Neutrophil (primary cell): ENCODE measurements at regions not wholly inside any gene's neighbourhood (a gene's known extent, or its start where the extent isn't known, plus 50 kb on each side); places are given as distances from the start of the nearest gene placed in this dataset.

Source experiments
- H3K27ac ChIP-seq: fragments of 200-600 bp; sonication (generic); 2 replicates; pipeline ENCODE4 v1.5.1; 2016; ENCODE audit warnings: mild to moderate bottlenecking, moderate library complexity
- H3K27me3 ChIP-seq: fragments of 200-600 bp; sonication (generic); 2 replicates; pipeline ENCODE4 v1.6.0; 2016; ENCODE audit warnings: mild to moderate bottlenecking
- H3K36me3 ChIP-seq: fragments of 200-600 bp; sonication (generic); 2 replicates; pipeline ENCODE4 v1.5.1; 2017
- H3K4me1 ChIP-seq, 2 experiments: fragments of 200-600 bp in 1 of 2; sonication (generic) in 1 of 2; 1 replicate in 1 of 2; 2 replicates in 1 of 2; pipeline versions ENCODE4 v1.5.1 to v1.6.1; 2013 to 2016; ENCODE audit warnings: low read depth in 1 of 2, low read length in 1 of 2, mild to moderate bottlenecking in 1 of 2, moderate library complexity in 1 of 2; ENCODE audit not compliant: control insufficient read depth in 1 of 2, insufficient read depth in 1 of 2
- H3K4me3 ChIP-seq, 2 experiments: fragments of 200-600 bp in 1 of 2; sonication (generic) in 1 of 2; 1 replicate in 1 of 2; 2 replicates in 1 of 2; pipeline ENCODE4 v1.5.1; 2013 to 2016; ENCODE audit warnings: low read depth in 1 of 2, low read length in 1 of 2, mild to moderate bottlenecking in 1 of 2, moderate library complexity in 1 of 2
- H3K9me3 ChIP-seq: fragments of 200-600 bp; sonication (generic); 2 replicates; pipeline ENCODE4 v1.5.1; 2016
- TF ChIP-seq, protein P1 (sequence below): fragments of 200-600 bp; sonication (generic); IDR thresholded peaks from 2 replicates; pipeline ENCODE4 v1.5.1; 2016; ENCODE audit warnings: antibody characterized with exemption

DNA sequence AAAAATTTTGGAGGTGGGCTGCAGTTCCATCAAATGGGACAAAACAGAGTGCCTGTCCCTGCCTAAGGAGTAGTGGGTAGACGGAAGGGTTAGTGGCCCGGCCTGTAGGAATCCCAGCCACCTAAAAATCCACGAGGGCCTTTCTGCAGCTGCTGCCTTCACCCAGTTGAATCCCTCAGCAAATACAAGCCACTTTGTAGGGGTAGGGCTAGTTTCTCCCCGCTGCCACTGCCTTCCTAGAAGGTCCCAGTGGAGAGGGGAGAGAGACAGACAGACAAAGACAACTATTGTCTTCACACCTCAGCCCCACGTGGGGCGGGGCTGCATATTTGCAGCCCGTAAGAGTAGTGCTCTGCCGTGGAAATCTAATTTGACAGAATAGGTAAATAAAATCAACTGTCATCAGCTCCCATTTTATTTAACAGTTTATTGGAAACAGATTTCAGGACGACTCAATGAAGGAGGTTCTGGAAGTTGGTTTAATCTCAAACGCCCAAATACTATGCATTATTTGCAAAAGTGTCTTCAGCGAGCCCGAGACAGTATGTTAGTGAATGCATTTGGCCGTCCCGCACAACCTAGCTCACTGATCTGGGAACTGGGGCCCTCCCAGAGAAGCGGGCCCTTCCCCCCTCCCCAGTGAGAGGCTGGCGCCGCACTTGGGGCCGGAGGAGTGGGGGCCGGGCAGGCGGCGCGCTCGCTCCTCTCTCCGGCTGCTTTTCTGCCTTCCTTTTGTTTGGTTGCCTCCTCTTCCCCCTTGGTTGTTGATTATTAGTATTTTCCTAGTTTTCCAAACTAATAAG, 67.6 kb upstream of the TBCA start:
- TF ChIP-seq, protein P1, sequence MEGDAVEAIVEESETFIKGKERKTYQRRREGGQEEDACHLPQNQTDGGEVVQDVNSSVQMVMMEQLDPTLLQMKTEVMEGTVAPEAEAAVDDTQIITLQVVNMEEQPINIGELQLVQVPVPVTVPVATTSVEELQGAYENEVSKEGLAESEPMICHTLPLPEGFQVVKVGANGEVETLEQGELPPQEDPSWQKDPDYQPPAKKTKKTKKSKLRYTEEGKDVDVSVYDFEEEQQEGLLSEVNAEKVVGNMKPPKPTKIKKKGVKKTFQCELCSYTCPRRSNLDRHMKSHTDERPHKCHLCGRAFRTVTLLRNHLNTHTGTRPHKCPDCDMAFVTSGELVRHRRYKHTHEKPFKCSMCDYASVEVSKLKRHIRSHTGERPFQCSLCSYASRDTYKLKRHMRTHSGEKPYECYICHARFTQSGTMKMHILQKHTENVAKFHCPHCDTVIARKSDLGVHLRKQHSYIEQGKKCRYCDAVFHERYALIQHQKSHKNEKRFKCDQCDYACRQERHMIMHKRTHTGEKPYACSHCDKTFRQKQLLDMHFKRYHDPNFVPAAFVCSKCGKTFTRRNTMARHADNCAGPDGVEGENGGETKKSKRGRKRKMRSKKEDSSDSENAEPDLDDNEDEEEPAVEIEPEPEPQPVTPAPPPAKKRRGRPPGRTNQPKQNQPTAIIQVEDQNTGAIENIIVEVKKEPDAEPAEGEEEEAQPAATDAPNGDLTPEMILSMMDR = no peak
- Histone ChIP-seq H3K36me3 (no peaks in the 10 kb centered on the region), H3K4me3 (peak overlapping the region; percentile 54 to 65), H3K9me3 (no peaks in the 10 kb centered on the region), H3K4me1 (peaks cover 14 to 17% of the 10 kb centered on the region in 2 experiments), H3K27ac (no peak overlapping the region), H3K27me3 (peaks cover 82% of the 10 kb centered on the region)

DNA sequence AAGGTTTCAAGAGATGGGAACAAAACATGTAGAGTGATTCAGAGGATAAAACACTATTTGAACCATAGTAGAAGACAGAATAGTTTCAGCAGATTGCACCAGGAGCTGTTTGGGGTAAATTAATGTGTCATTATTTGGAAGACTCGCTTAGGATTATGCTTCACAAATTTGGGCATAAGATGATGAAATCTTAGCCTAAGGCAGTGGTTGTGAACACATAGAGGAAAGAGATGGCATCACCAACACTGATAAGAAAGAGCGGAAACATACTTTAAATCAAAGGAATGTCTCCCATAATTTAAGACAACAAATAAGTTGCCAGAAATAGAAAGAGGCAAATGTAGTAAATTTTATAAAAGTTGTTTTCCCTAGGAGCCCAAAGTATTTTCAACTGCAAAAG, 66.1 kb upstream of the TBCA start:
- no peak overlapping the region for H3K27ac ChIP-seq
- H3K36me3 ChIP-seq = no peaks in the 10 kb centered on the region
- peaks cover 67% of the 10 kb centered on the region for H3K27me3 ChIP-seq
- H3K4me1 ChIP-seq = peaks cover 14 to 17% of the 10 kb centered on the region in 2 experiments
- H3K9me3 ChIP-seq = no peaks in the 10 kb centered on the region
- no peak overlapping the region for H3K4me3 ChIP-seq
- TF ChIP-seq, protein P1 = no peak

DNA sequence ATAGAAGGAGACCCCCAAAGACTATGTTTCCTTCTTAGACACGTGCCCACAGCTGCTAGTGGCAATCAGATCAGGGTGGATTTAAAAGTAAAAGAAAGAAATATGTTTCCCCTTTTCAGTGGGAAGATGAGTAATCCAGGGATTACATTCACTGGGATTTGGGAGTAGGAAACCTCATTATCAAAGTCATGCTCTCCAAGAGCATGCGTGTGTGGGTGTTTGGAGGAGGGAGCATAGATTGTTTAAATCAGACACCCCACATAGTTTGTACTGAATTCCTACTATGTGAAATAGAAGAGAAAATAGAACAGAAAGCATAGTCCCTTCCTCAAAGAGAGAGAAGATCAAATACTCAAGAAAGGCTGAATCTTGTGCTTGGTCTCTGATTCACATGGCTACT, 65.5 kb upstream of the TBCA start:
- Histone ChIP-seq H3K4me3 (no peak overlapping the region), H3K27me3 (peaks cover 60% of the 10 kb centered on the region), H3K4me1 (peaks cover 14 to 17% of the 10 kb centered on the region in 2 experiments), H3K9me3 (no peaks in the 10 kb centered on the region), H3K27ac (no peak overlapping the region), H3K36me3 (no peaks in the 10 kb centered on the region)
- TF ChIP-seq, protein P1 = no peak

DNA sequence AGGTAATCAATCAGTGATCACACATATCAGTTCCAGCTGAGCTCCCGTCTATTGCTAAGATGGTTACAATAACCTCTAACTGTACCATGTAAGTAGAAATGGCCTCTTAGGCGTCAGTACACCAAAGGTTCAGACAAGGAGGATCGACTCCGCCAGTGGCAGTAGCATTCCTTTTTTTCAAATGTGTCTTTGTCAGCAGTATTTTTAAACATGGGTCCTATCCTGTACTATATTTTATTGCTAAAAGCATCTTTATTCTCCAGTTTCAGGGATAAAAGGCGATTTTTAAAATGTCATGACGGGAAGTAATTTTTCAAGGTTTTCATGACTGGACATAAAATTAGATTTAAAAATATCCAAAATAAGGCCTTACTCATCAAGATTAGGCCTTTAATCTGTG, 64.8 kb upstream of the TBCA start:
- no peak overlapping the region for H3K4me3 ChIP-seq

DNA sequence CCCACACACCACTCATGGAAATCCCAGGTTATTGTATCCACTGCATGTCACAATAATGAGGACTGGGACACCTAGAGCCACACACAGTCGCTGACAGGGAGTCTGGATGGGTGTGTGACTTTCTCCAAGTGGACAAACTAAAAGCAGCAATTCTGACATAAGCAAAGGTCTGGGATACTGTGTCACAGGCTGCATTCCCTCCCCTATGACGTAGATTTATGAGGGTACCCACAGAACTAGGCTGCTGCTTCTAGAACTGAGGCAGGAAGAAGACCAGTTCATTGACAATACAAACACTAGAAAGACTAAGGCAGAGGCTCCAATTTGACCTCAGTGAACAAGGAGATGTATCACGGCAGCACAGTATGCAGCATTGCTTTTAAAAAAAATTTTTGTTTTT, 63.6 kb upstream of the TBCA start:
- Histone ChIP-seq H3K36me3 (no peaks in the 10 kb centered on the region), H3K4me3 (no peak overlapping the region), H3K27me3 (peaks cover 41% of the 10 kb centered on the region), H3K4me1 (peaks cover 9 to 11% of the 10 kb centered on the region in 2 experiments), H3K9me3 (no peaks in the 10 kb centered on the region), H3K27ac (no peak overlapping the region)
- TF ChIP-seq, protein P1 = no peak

More for the DNA sequence above, 64.8 kb upstream of the TBCA start:
- peaks cover 53% of the 10 kb centered on the region for H3K27me3 ChIP-seq
- H3K4me1 ChIP-seq = peaks cover 14 to 17% of the 10 kb centered on the region in 2 experiments
- no peaks in the 10 kb centered on the region for H3K36me3 ChIP-seq
- no peaks in the 10 kb centered on the region for H3K9me3 ChIP-seq
- H3K27ac ChIP-seq = no peak overlapping the region
- TF ChIP-seq, protein P1 = no peak
